Effector memory CD8-positive, alpha-beta T cell (primary cell): ENCODE measurements at regions not wholly inside any gene's neighbourhood (a gene's known extent, or its start where the extent isn't known, plus 50 kb on each side); places are given as distances from the start of the nearest gene placed in this dataset.
A peak's percentile ranks its signal among the peaks of the same experiment; 100 is the strongest.
"Not testable (repeated sequence)": the region's sequence is repeated elsewhere in the genome, so short reads cannot be mapped to it uniquely, and the experiment has no call there.

ENCODE experiments used
- ATAC-seq: fragments of 150-1000 bp; cut with Tn5 transposase; replicated peaks from 2 replicates; pipeline ENCODE4 v1.10.0; 2021; ENCODE audit warnings: mild to moderate bottlenecking, moderate library complexity
- DNase-seq, 3 experiments: peaks; one replicate each; pipeline ENCODE4 v3.0.0; 2021
- H3K27ac Mint-ChIP-seq, 2 donors: one replicate each; pipeline ENCODE4 v1.8.0; 2022; ENCODE audit warnings: mild to moderate bottlenecking in 2 of 2, mixed read lengths in 2 of 2, moderate library complexity in 2 of 2
- H3K27me3 Mint-ChIP-seq, 2 donors: one replicate each; pipeline ENCODE4 v1.8.0; 2022; ENCODE audit warnings: mixed read lengths in 2 of 2
- H3K36me3 Mint-ChIP-seq: one replicate; pipeline ENCODE4 v1.8.0; 2022; ENCODE audit warnings: mild to moderate bottlenecking, moderate library complexity, mixed read lengths; ENCODE audit not compliant: insufficient read depth
- H3K4me1 Mint-ChIP-seq, 2 donors: one replicate each; pipeline ENCODE4 v1.8.0; 2022; ENCODE audit warnings: low read depth in 2 of 2, mixed read lengths in 2 of 2
- H3K4me3 Mint-ChIP-seq, 2 donors: one replicate each; pipeline ENCODE4 v1.8.0; 2022; ENCODE audit warnings: mild to moderate bottlenecking in 2 of 2, mixed read lengths in 2 of 2, moderate library complexity in 2 of 2
- H3K9me3 Mint-ChIP-seq, 2 donors: one replicate each; pipeline ENCODE4 v1.8.0; 2022; ENCODE audit warnings: mixed read lengths in 2 of 2

GRCh38 chr16:29133681-29134430 lies 149.0 kb downstream of the LAT start:
- H3K27ac Mint-ChIP-seq = peak overlapping the region in 1 of 2 donors; percentile 60
- not testable (repeated sequence) for H3K9me3 Mint-ChIP-seq, ATAC-seq, DNase-seq, H3K4me3 Mint-ChIP-seq, H3K27me3 Mint-ChIP-seq
- peaks cover 9 to 11% of the 10 kb centered on the region in 2 donors for H3K4me1 Mint-ChIP-seq
- H3K36me3 Mint-ChIP-seq = peaks cover 14% of the 10 kb centered on the region

- DNase-seq, H3K27ac Mint-ChIP-seq, ATAC-seq, H3K27me3 Mint-ChIP-seq, H3K9me3 Mint-ChIP-seq, H3K4me3 Mint-ChIP-seq: not testable (repeated sequence)
- Mint-ChIP-seq H3K36me3 (peaks cover 17% of the 10 kb centered on the region), H3K4me1 (peaks cover 9 to 11% of the 10 kb centered on the region in 2 donors)
These were observed 148.0 kb downstream of the LAT start for GRCh38 chr16:29132869-29133268.

DNA sequence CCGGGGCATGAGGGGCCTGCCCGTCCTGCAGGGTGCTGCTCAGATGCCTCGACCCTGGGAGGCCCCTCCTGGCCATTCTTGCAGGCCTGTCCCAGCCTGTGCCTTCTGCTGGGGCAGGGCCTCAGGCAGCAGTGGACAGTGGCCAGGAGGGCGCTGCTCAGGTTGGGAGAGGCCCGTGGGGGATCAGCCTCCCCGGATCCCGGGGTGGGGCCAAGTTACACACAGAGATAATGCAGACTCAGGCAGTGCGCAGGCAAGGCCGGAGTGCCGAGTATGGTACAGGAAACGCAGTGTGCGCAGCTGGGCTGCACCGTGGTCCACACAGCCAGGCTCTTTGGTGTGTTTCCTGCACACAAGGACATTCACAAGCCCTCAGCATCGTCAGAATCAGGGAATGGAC lies 147.6 kb downstream of the LAT start:
- H3K4me3 Mint-ChIP-seq, ATAC-seq, H3K27me3 Mint-ChIP-seq, H3K9me3 Mint-ChIP-seq, DNase-seq: not testable (repeated sequence)
- peaks cover 17% of the 10 kb centered on the region for H3K36me3 Mint-ChIP-seq
- H3K4me1 Mint-ChIP-seq = peaks cover 9 to 11% of the 10 kb centered on the region in 2 donors
- H3K27ac Mint-ChIP-seq = peak overlapping the region in 1 of 2 donors; percentile 79

DNA sequence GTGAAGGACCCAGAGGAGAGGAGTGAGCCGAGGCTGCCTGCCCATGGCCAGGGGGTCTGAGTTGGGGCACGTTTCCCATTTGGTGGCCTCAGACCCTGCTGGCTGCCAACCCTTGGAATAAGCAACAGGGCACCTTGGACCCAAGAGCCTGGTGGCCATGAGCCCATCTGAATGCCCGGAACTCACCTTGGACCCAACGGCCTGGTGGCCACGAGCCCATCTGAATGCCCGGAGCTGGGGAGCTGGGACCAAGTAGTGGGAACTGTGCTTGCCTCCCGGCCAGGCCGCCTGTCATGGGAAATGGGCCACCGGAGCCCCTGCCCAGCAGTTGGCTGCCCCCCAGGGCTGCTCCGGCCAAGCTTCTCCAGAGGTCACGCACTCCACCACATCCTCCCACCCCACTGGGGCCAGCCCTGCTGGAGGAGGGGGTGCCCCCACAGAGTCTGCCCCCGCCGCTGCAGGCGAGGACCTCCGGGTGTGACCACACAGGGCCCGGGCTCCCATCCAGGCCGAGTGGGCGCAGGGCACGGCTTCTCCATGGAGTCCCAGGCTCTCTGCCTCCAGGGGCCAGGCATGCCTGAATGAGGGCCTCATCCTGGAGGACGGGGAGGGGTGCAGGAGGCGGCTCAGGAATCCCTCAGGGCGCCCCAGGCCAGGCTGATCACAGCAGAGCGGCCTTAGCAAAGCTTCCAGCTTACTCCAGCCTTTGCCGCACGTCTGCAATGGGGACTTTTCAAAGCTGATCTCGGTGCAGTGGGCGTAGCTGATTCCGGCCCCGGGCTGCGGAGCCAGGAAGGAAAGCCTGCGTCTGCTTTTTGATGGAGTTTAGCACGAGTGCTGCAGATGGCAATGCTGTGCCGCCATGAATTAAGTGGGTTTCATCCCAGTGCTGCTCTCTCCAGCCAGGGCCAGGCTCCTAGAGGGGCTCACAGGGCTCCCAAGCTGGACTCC lies 146.3 kb downstream of the LAT start:
- Mint-ChIP-seq H3K4me1 (peaks cover 7 to 18% of the 10 kb centered on the region in 2 donors), H3K36me3 (peaks cover 13% of the 10 kb centered on the region)
- H3K27me3 Mint-ChIP-seq, H3K4me3 Mint-ChIP-seq, DNase-seq, H3K9me3 Mint-ChIP-seq, H3K27ac Mint-ChIP-seq, ATAC-seq: not testable (repeated sequence)

DNA sequence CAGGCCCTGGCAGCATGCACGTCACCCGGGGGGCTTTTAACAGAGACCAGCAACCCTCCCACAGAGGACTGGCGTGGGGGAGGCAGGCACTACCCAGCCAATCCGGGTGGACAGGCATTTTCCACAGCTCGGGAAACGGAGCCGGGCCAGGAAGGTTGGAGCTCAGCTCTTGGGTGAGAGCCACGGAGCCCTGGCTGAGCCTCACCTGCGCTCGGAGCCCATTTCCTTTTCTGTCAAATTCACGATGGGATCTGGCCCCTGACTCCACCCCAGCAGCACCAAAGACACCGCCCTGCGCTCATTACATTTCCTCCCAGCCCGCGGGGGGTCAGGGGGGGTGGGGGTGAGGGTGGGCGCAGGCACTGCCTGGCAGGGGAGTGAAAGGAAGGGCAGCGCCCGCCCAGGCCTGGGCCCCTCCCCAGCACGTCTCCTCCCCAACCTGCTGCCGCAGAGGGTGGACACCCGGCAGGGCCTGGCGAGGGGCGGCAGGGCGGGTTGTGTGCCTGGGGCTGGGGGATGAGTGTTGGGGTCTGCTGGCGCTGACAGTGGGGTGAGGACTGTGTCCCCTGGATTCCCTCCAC lies 145.4 kb downstream of the LAT start:
- H3K27me3 Mint-ChIP-seq, DNase-seq, H3K9me3 Mint-ChIP-seq, H3K27ac Mint-ChIP-seq, ATAC-seq, H3K4me3 Mint-ChIP-seq: not testable (repeated sequence)
- Mint-ChIP-seq H3K4me1 (peaks cover 3 to 22% of the 10 kb centered on the region in 2 donors), H3K36me3 (peaks cover 20% of the 10 kb centered on the region)

DNA sequence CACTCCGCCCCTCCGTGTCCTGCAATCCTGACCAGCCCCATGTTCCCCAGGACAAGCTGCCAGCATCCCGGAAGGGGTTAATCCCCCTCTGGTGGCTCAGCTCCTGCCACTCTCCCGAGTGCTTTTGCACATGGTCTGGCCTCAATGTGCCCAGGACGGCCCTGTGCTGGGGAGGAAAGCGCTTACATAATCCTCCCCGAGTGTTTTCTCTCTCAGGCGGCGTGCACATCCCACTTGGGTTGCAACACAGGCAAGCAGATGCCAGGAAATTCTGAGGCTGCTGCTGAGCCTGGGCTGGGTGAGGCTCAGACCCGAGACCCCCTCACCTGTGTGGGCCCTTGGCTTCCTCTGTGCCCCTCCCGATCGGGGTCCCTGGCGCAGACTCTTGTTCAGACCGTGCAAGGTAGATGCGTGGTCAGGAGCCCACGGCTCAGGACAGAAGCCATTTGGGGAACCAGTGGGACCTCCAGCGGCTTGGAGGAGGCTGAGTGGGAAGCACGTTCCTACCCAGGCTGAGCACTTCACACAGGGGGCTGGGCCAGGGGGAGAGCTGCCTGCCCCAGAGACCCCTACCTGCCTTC lies 144.7 kb downstream of the LAT start:
- not testable (repeated sequence) for ATAC-seq, H3K27ac Mint-ChIP-seq, H3K9me3 Mint-ChIP-seq, H3K27me3 Mint-ChIP-seq, H3K4me3 Mint-ChIP-seq, DNase-seq
- Mint-ChIP-seq H3K36me3 (peaks cover 23% of the 10 kb centered on the region), H3K4me1 (peaks cover 0 to 21% of the 10 kb centered on the region in 2 donors)

DNA sequence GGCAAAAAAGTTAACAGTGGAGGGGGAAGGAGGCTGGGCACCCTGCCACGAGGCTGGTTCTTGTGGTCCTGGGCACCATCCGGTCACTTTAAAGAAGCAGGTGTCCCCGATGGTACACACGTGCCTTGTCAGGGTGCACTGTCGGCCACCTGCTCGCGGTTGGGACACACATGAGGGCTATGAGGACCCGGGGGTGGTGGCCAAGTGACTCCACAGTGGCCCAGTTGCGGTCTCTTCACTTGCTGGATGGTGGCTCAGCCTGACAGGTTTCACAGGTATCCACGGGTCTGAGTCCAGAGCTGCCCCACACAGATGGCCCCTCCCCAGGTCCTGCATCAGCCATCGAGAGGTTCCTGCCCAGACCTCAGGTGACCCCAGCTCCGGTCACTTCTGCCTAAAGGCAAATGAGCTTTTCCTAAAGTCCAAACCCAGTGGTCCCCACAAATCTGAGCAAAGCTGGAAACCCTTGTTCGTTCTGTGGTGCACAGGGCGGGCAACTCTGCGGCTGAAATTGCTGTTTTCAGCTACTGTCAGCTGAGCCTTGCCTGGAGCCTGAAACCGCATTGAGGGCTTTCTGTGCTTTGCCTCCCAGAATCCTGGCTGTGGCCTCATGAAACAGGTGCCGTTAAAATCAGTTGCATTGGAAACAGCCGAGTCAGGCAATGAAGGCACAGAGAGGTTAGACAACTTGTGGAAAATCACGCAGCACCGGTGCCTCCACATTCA lies 144.0 kb downstream of the LAT start:
- not testable (repeated sequence) for H3K4me3 Mint-ChIP-seq, ATAC-seq, H3K9me3 Mint-ChIP-seq, DNase-seq, H3K27ac Mint-ChIP-seq, H3K27me3 Mint-ChIP-seq
- Mint-ChIP-seq H3K36me3 (peaks cover 23% of the 10 kb centered on the region), H3K4me1 (peaks cover 0 to 21% of the 10 kb centered on the region in 2 donors)

- not testable (repeated sequence) for ATAC-seq, H3K4me3 Mint-ChIP-seq, DNase-seq, H3K27me3 Mint-ChIP-seq, H3K9me3 Mint-ChIP-seq, H3K27ac Mint-ChIP-seq
- peaks cover 26% of the 10 kb centered on the region for H3K36me3 Mint-ChIP-seq
- H3K4me1 Mint-ChIP-seq = peaks cover 0 to 25% of the 10 kb centered on the region in 2 donors
These were observed 143.1 kb downstream of the LAT start for GRCh38 chr16:29127806-29128420.

- H3K36me3 Mint-ChIP-seq = peaks cover 25% of the 10 kb centered on the region
- no peaks in the 10 kb centered on the region for H3K9me3 Mint-ChIP-seq
- H3K27me3 Mint-ChIP-seq = no peaks in the 10 kb centered on the region
- DNase-seq = no peak
- ATAC-seq = no peak
- peak overlapping the region; percentile 22 to 54 for H3K4me3 Mint-ChIP-seq
- H3K4me1 Mint-ChIP-seq = peaks cover 1 to 25% of the 10 kb centered on the region in 2 donors
- peak overlapping the region; percentile 62 to 78 for H3K27ac Mint-ChIP-seq
These were observed 141.8 kb downstream of the LAT start for GRCh38 chr16:29126616-29127015.

DNA sequence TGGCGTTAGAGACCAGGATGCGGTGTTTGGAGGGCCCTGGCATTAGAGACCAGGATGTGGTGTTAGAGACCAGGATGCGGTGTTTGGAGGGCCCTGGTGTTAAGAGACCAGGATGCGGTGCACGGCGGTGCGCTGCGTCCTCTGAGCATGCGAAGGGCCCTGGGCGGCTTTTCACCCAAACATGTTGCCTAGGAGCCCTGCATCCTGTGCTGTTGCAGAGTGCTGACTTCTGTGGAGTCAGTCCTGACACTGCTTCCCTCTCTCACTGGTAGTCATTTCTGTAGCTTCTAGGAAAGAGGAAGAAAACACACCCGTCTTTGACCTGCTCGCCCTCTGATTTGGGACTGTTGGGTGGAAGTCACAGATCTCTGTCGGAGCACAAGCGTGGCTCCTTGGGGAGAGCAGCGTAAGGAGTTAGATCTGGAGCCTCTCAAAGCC lies 141.2 kb downstream of the LAT start:
- H3K4me3 Mint-ChIP-seq = peak overlapping the region; percentile 22 to 54
- H3K9me3 Mint-ChIP-seq = no peaks in the 10 kb centered on the region
- DNase-seq (no peak), ATAC-seq (peak; percentile 48)
- peaks cover 25% of the 10 kb centered on the region for H3K36me3 Mint-ChIP-seq
- no peaks in the 10 kb centered on the region for H3K27me3 Mint-ChIP-seq
- peaks cover 1 to 25% of the 10 kb centered on the region in 2 donors for H3K4me1 Mint-ChIP-seq
- H3K27ac Mint-ChIP-seq = peak overlapping the region; percentile 62 to 78

DNA sequence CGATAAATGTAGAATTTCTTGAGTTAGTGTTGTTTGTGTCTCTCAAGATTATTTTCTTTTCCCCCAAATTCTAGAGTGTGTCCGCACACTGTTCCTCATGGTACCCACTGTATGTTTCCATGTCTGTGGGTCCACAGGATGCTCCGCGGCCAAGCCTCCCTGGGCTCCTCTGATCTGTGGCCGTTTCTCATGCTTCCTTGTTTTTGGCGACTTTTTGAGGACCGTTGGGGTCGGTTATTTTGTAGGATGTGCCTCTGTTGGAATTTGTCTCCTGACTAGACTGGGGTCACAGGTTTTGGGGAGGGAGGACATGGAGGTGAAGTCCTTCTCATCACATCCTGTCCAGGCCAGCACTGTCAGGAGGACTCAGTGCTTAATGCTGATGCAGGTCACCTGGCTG lies 140.0 kb downstream of the LAT start:
- ATAC-seq (no peak), DNase-seq (no peak)
- H3K4me3 Mint-ChIP-seq = no peak overlapping the region
- peak overlapping the region in 1 of 2 donors; percentile 91 for H3K27ac Mint-ChIP-seq
- no peaks in the 10 kb centered on the region for H3K9me3 Mint-ChIP-seq
- peaks cover 29% of the 10 kb centered on the region for H3K36me3 Mint-ChIP-seq
- H3K27me3 Mint-ChIP-seq = no peaks in the 10 kb centered on the region
- peaks cover 1 to 25% of the 10 kb centered on the region in 2 donors for H3K4me1 Mint-ChIP-seq

DNA sequence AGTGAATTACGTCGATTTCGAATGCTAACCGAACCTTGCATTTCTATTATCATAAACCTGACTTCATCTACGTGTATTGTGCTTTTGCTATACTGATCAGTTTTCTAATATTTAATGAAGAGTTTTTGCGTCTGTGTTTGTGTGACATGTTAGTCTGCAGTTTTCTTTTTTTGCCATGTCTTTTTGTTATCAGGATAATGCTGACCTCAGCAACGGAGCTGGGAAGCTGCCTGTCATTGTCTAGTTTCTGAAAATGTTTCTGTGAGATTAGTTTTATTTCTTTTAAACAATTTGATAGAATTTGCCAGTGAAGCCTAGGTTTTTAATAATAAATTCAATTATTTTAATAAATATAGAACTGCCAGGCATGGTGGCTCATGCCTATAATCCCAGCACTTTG lies 139.3 kb downstream of the LAT start:
- Mint-ChIP-seq H3K4me1 (peaks cover 1 to 25% of the 10 kb centered on the region in 2 donors), H3K36me3 (peaks cover 25% of the 10 kb centered on the region)
- not testable (repeated sequence) for DNase-seq, H3K27ac Mint-ChIP-seq, ATAC-seq, H3K27me3 Mint-ChIP-seq, H3K9me3 Mint-ChIP-seq, H3K4me3 Mint-ChIP-seq
